Mesothelial cell of epicardium (in vitro differentiated cells): ENCODE measurements at regions not wholly inside any gene's neighbourhood (a gene's known extent, or its start where the extent isn't known, plus 50 kb on each side); places are given as distances from the start of the nearest gene placed in this dataset. TPM values are rescaled to one million over a fixed set of nuclear protein-coding genes. Genes with fewer than 3 reads are reported as not detected.

Source experiments
- microRNA-seq: library from miRNA; unstranded; fragments of <30 nt; microRNA quantifications from one replicate; pipeline ENCODE4 v1.2.0, GENCODE V29; 2021; ENCODE audit warnings: inconsistent platforms, mixed read lengths

Small RNA genes in the stretch of these regions (microRNA-seq; reads per million reads assigned to microRNA genes)
- not detected for gene MIR4280
